ENCODE measurements at regions not wholly inside any gene's neighbourhood (a gene's known extent, or its start where the extent isn't known, plus 50 kb on each side); places are given as distances from the start of the nearest gene placed in this dataset.

GRCh38 chr4:120155287-120155686 lies 88.6 kb upstream of the MAD2L1 start:
- intact Hi-C loops (cut with DNase I; ENCODE audit: low total_unique reads) (loop anchor here (5.0 kb wide), 1 partner anchor 1097 kb away; no protein-coding TSS in a partner anchor), in situ Hi-C loops (cut with MboI; ENCODE audit: low sequenced_read_pairs in 4 of 4) (loop anchor here (10.0 to 25.0 kb wide), 4 partner anchors 950 to 1107 kb away; no protein-coding TSS in a partner anchor)
- Histone ChIP-seq H3K9me3 (no peaks in the 10 kb centered on the region), H3K27ac (no peak overlapping the region), H3K27me3 (no peaks in the 10 kb centered on the region), H3K4me3 (no peak overlapping the region), H3K4me1 (no peaks in the 10 kb centered on the region), H3K36me3 (no peaks in the 10 kb centered on the region)
- TF ChIP-seq POLR2A (IDR thresholded peaks at IDR 0.05) (no peak), CTCF (IDR thresholded peaks at IDR 0.05 in 4 of 5, conservative IDR thresholded peaks at IDR 0.05 in 1 of 5) (no peak)
- no peak for DNase-seq
- no peak for ATAC-seq

DNA sequence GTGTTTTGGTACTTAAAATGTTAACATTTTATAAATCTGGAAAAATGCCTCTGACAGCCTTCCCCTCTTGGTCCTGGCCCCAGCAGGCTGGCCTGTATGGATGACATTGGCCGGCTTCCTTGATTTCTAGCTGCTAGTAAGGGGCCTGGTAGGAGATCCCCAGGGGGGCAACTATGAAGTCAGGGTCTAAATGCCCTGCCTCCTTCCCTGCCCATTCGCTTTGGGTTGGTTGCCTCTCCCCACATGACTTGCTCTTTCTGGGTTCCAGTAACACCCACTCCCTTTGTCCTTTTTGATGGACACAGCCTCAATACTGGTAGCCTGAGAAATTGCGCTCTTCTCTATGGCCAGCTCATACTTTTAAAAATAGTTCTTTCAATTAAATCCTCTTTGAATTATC lies 78.0 kb upstream of the MAD2L1 start:
- intact Hi-C loops (cut with DNase I; ENCODE audit: low total_unique reads) (no loop called here), in situ Hi-C loops (cut with MboI; ENCODE audit: low sequenced_read_pairs in 4 of 4) (no loop called here)
- no peaks in the 10 kb centered on the region for H3K27me3 ChIP-seq
- H3K27ac ChIP-seq, result no peak overlapping the region
- TF ChIP-seq POLR2A (IDR thresholded peaks at IDR 0.05), result no peak
- TF ChIP-seq CTCF (IDR thresholded peaks at IDR 0.05 in 4 of 5, conservative IDR thresholded peaks at IDR 0.05 in 1 of 5), result no peak
- ATAC-seq (no peak), DNase-seq (no peak)
- no peaks in the 10 kb centered on the region for H3K4me1 ChIP-seq
- no peaks in the 10 kb centered on the region for H3K9me3 ChIP-seq
- no peaks in the 10 kb centered on the region for H3K36me3 ChIP-seq
- H3K4me3 ChIP-seq, result no peak overlapping the region

DNA sequence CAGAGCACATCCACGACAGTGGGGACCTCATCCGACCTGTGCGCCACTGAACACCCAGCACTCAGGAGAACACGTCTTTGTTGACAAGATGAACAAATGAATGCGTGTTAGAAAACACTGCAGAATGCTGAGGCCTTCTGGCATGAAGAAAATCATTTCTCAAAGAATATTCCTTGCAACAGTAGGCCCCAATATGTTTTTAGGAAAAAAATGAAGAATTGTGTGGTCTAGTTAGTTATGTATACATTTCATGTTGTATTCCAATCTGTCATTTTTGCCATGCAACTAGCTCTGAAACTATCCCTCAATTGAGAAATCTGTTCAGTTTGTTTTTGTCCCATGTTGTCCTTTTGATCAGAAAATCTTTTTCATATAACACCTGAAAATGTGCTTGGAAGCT lies 77.4 kb upstream of the MAD2L1 start:
- DNase-seq (no peak), ATAC-seq (no peak)
- no peak for TF ChIP-seq CTCF (IDR thresholded peaks at IDR 0.05 in 4 of 5, conservative IDR thresholded peaks at IDR 0.05 in 1 of 5)
- no peak for TF ChIP-seq POLR2A (IDR thresholded peaks at IDR 0.05)
- intact Hi-C loops (cut with DNase I; ENCODE audit: low total_unique reads), result no loop called here
- Histone ChIP-seq H3K36me3 (no peaks in the 10 kb centered on the region), H3K4me1 (no peaks in the 10 kb centered on the region), H3K27me3 (no peaks in the 10 kb centered on the region), H3K4me3 (no peak overlapping the region), H3K9me3 (no peaks in the 10 kb centered on the region), H3K27ac (no peak overlapping the region)
- in situ Hi-C loops (cut with MboI; ENCODE audit: low sequenced_read_pairs in 4 of 4), result no loop called here

GRCh38 chr4:120139392-120139791 lies 72.7 kb upstream of the MAD2L1 start:
- in situ Hi-C loops (cut with MboI; ENCODE audit: low sequenced_read_pairs in 4 of 4) (no loop called here), intact Hi-C loops (cut with DNase I; ENCODE audit: low total_unique reads) (no loop called here)
- no peak overlapping the region for H3K4me3 ChIP-seq
- H3K27ac ChIP-seq, result no peak overlapping the region
- H3K4me1 ChIP-seq, result no peaks in the 10 kb centered on the region
- no peaks in the 10 kb centered on the region for H3K27me3 ChIP-seq
- DNase-seq (no peak), ATAC-seq (no peak)
- H3K9me3 ChIP-seq, result no peaks in the 10 kb centered on the region
- no peaks in the 10 kb centered on the region for H3K36me3 ChIP-seq
- TF ChIP-seq CTCF (IDR thresholded peaks at IDR 0.05 in 4 of 5, conservative IDR thresholded peaks at IDR 0.05 in 1 of 5) (no peak), POLR2A (IDR thresholded peaks at IDR 0.05) (no peak)

GRCh38 chr4:120132935-120133334 lies 66.3 kb upstream of the MAD2L1 start:
- in situ Hi-C loops (cut with MboI; ENCODE audit: low sequenced_read_pairs in 4 of 4), result no loop called here
- DNase-seq (no peak), ATAC-seq (no peak)
- Histone ChIP-seq H3K27me3 (no peaks in the 10 kb centered on the region), H3K36me3 (no peaks in the 10 kb centered on the region), H3K4me3 (no peak overlapping the region), H3K9me3 (no peaks in the 10 kb centered on the region), H3K27ac (no peak overlapping the region), H3K4me1 (no peaks in the 10 kb centered on the region)
- TF ChIP-seq CTCF (IDR thresholded peaks at IDR 0.05 in 4 of 5, conservative IDR thresholded peaks at IDR 0.05 in 1 of 5) (no peak), POLR2A (IDR thresholded peaks at IDR 0.05) (no peak)
- intact Hi-C loops (cut with DNase I; ENCODE audit: low total_unique reads), result no loop called here
